OCI-LY3 (cell line): ENCODE measurements at regions not wholly inside any gene's neighbourhood (a gene's known extent, or its start where the extent isn't known, plus 50 kb on each side); places are given as distances from the start of the nearest gene placed in this dataset.

ENCODE experiments used
- H2AFZ ChIP-seq: fragments of 200-600, 300-600 bp; shearing (Covaris generic); 2 replicates; pipeline ENCODE4 v1.6.0; 2014; ENCODE audit warnings: antibody characterized with exemption, low read depth, low read length
- H3K27ac ChIP-seq: fragments of 200-600, 300-600 bp; sonication (generic); 2 replicates; pipeline ENCODE4 v1.5.1; 2014; ENCODE audit warnings: mild to moderate bottlenecking, low read length, moderate library complexity, mixed read lengths
- H3K27me3 ChIP-seq: fragments of 200-600, 300-600 bp; sonication (generic); 2 replicates; pipeline ENCODE4 v1.6.1; 2014; ENCODE audit warnings: low read depth, low read length, mixed read lengths
- H3K36me3 ChIP-seq: fragments of 200-600, 300-600 bp; sonication (generic); replicated peaks from 2 replicates; pipeline ENCODE3; 2014; ENCODE audit warnings: low read depth, low read length, mixed read lengths
- H3K4me1 ChIP-seq: fragments of 300-600, 200-600 bp; sonication (generic); 2 replicates; pipeline ENCODE4 v1.6.1; 2014; ENCODE audit warnings: low read length, mixed read lengths
- H3K4me2 ChIP-seq: fragments of 200-600, 300-600 bp; sonication (generic); 2 replicates; pipeline ENCODE4 v1.6.1; 2014; ENCODE audit warnings: low read length, mixed read lengths
- H3K4me3 ChIP-seq: fragments of 300-600, 200-600 bp; sonication (generic); 2 replicates; pipeline ENCODE4 v1.5.1; 2014; ENCODE audit warnings: antibody characterized with exemption, mild to moderate bottlenecking, low read length, moderate library complexity
- H3K79me2 ChIP-seq: fragments of 300-600, 200-600 bp; shearing (Covaris generic); 2 replicates; pipeline ENCODE4 v1.6.1; 2014; ENCODE audit warnings: mild to moderate bottlenecking, low read length, mixed read lengths
- H3K9ac ChIP-seq: fragments of 300-600, 200-600 bp; shearing (Covaris generic); 2 replicates; pipeline ENCODE4 v1.6.0; 2014; ENCODE audit warnings: mild to moderate bottlenecking, low read length, moderate library complexity
- H3K9me3 ChIP-seq: fragments of 200-600, 300-600 bp; shearing (Covaris generic); 2 replicates; pipeline ENCODE4 v1.6.1; 2014; ENCODE audit warnings: low read length, mixed read lengths; ENCODE audit not compliant: insufficient read depth
- H4K20me1 ChIP-seq: fragments of 200-600, 300-600 bp; sonication (generic); 2 replicates; pipeline ENCODE4 v1.6.1; 2016; ENCODE audit warnings: low read length, mixed read lengths; ENCODE audit not compliant: insufficient read depth
- EZH2phosphoT487 ChIP-seq: fragments of 200-600 bp; shearing (Covaris generic); IDR thresholded peaks from 2 replicates; pipeline ENCODE4 v1.6.1; 2018; ENCODE audit warnings: antibody characterized with exemption, mixed run types, low read depth
- TF ChIP-seq, protein P1 (sequence below): fragments of 200-600, 300-600 bp; sonication (generic); IDR thresholded peaks from 2 replicates; pipeline ENCODE4 v1.5.1; 2014; ENCODE audit warnings: antibody characterized with exemption, low read length, low read depth

DNA sequence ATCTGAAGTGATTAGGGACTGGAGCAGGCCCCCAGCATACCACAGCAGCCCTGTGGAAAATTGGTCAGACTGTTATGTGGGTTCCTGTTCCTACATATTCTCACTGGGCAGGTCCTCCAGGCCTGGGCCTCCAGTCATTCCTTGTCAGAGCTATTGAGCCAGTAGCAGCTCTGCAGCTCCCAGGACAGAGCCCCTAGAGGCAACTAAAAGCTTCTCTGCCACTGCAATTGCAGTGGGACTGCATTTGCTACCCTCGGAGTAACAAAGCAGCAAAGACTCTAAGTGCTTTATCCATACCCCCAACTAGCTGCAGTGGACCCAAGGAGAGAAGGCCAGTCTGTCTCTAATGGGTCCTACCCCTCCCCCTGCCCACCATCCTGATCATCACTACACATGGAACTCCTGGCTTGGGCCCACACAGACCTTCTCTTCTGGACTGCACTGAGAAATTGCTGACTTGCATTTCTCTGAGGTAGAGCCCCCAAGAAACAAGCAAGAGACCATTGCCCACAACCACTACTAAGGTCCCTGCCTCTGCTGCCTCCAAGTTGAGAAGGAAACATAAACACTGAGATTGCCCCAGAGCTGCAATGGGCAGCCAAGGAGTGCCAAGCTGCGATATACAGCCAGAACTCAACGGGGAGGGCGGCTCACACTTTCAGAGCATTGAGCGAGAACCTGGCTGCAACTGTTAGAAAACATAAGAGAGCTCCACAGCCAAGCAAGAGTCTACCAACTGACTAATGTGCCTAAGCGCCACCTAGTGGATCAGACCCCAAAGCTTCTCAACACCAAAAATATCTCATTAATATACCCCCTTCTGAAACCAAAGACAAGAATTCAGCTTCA is 738.7 kb upstream of the NDST4 start:
- Histone ChIP-seq H3K9ac (peak overlapping the region; percentile 54; the same call in 1 of the 2 replicates), H3K4me3 (peak overlapping the region; percentile 35; the same call in 1 of the 2 replicates), H3K27me3 (no peaks in the 10 kb centered on the region), H3K4me2 (peak overlapping the region; percentile 81), H3K79me2 (no peaks in the 10 kb centered on the region), H3K9me3 (no peaks in the 10 kb centered on the region), H3K36me3 (no peaks in the 10 kb centered on the region), H4K20me1 (no peaks in the 10 kb centered on the region), H3K4me1 (peaks cover 39% of the 10 kb centered on the region), H3K27ac (peak overlapping the region; percentile 90), H2AFZ (peak overlapping the region; percentile 89)
- TF ChIP-seq EZH2phosphoT487, result no peak
- TF ChIP-seq, protein P1, sequence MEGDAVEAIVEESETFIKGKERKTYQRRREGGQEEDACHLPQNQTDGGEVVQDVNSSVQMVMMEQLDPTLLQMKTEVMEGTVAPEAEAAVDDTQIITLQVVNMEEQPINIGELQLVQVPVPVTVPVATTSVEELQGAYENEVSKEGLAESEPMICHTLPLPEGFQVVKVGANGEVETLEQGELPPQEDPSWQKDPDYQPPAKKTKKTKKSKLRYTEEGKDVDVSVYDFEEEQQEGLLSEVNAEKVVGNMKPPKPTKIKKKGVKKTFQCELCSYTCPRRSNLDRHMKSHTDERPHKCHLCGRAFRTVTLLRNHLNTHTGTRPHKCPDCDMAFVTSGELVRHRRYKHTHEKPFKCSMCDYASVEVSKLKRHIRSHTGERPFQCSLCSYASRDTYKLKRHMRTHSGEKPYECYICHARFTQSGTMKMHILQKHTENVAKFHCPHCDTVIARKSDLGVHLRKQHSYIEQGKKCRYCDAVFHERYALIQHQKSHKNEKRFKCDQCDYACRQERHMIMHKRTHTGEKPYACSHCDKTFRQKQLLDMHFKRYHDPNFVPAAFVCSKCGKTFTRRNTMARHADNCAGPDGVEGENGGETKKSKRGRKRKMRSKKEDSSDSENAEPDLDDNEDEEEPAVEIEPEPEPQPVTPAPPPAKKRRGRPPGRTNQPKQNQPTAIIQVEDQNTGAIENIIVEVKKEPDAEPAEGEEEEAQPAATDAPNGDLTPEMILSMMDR, result peak; percentile 83

- no peaks in the 10 kb centered on the region for H3K27me3 ChIP-seq
- H3K79me2 ChIP-seq, result no peaks in the 10 kb centered on the region
- peak overlapping the region; percentile 54; the same call in 1 of the 2 replicates for H3K9ac ChIP-seq
- H3K4me1 ChIP-seq, result peaks cover 39% of the 10 kb centered on the region
- peak overlapping the region; percentile 89 for H2AFZ ChIP-seq
- peak overlapping the region; percentile 81 for H3K4me2 ChIP-seq
- H3K27ac ChIP-seq, result peak overlapping the region; percentile 90
- H4K20me1 ChIP-seq, result no peaks in the 10 kb centered on the region
- H3K9me3 ChIP-seq, result no peaks in the 10 kb centered on the region
- H3K4me3 ChIP-seq, result peak overlapping the region; percentile 56
- H3K36me3 ChIP-seq, result no peaks in the 10 kb centered on the region
- TF ChIP-seq, protein P1, result no peak
- TF ChIP-seq EZH2phosphoT487, result no peak
Measured at GRCh38 chr4:115850799-115851509, 737.5 kb upstream of the NDST4 start.

DNA sequence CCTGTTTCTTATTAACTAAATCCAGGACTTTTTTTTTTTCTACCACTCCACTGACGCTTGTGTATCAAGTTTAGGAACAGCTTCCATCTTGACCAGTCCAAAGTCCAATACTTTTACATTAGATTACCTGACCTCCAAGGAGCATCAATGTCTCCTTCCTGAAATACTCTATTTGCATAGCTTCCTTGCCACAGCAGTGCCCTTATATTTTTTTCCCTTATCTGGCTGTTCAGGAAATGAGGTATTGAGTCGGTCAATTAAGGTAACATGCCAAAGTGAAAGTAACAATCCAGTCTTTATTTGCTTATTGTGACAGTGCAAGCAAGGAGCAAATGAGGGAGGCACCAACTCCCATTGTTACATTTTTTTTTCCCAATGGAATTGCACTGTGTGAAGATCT is 730.8 kb upstream of the NDST4 start:
- Histone ChIP-seq H3K4me3 (no peak overlapping the region), H3K9ac (no peak overlapping the region), H3K9me3 (no peaks in the 10 kb centered on the region), H3K79me2 (no peaks in the 10 kb centered on the region), H3K4me1 (peaks cover 6% of the 10 kb centered on the region; the same call in 1 of the 2 replicates), H2AFZ (peak overlapping the region; percentile 22; the same call in 1 of the 2 replicates), H3K27ac (no peak overlapping the region), H4K20me1 (no peaks in the 10 kb centered on the region), H3K4me2 (no peak overlapping the region), H3K27me3 (no peaks in the 10 kb centered on the region), H3K36me3 (no peaks in the 10 kb centered on the region)
- TF ChIP-seq, protein P1, result no peak
- TF ChIP-seq EZH2phosphoT487, result no peak

- Histone ChIP-seq H3K36me3 (no peaks in the 10 kb centered on the region), H3K9me3 (no peaks in the 10 kb centered on the region), H3K4me1 (no peaks in the 10 kb centered on the region), H3K79me2 (no peaks in the 10 kb centered on the region), H3K4me2 (no peak overlapping the region), H3K4me3 (no peak overlapping the region), H2AFZ (no peak overlapping the region), H3K9ac (no peak overlapping the region), H4K20me1 (no peaks in the 10 kb centered on the region), H3K27ac (no peak overlapping the region), H3K27me3 (no peaks in the 10 kb centered on the region)
- TF ChIP-seq, protein P1, result no peak
- TF ChIP-seq EZH2phosphoT487, result no peak
Measured at GRCh38 chr4:115841871-115842270, 728.5 kb upstream of the NDST4 start.
